Jurkat, Clone E6-1 (cell line): ENCODE measurements at regions not wholly inside any gene's neighbourhood (a gene's known extent, or its start where the extent isn't known, plus 50 kb on each side); places are given as distances from the start of the nearest gene placed in this dataset.

Source experiments
- DNase-seq: peaks from one replicate; pipeline ENCODE4 v3.0.0-alpha.2; 2011; ENCODE audit warnings: low read depth, low spot score
- H3K4me3 ChIP-seq: 2 replicates; pipeline ENCODE4 v1.5.1; 2011; ENCODE audit warnings: mild to moderate bottlenecking, low read length, control low read depth, moderate library complexity

GRCh38 chr2:39604866-39605265 is 60.9 kb upstream of the TMEM178A start:
- H3K4me3 ChIP-seq: no peak overlapping the region
- DNase-seq: no peak

GRCh38 chr2:39606585-39606984 is 59.1 kb upstream of the TMEM178A start:
- no peak overlapping the region for H3K4me3 ChIP-seq
- no peak for DNase-seq

- H3K4me3 ChIP-seq: no peak overlapping the region
- no peak for DNase-seq
Observed at GRCh38 chr2:39607538-39608262, 58.0 kb upstream of the TMEM178A start.

GRCh38 chr2:39608263-39608575 is 57.5 kb upstream of the TMEM178A start:
- DNase-seq: no peak
- no peak overlapping the region for H3K4me3 ChIP-seq

- no peak for DNase-seq
- H3K4me3 ChIP-seq: no peak overlapping the region
Observed at GRCh38 chr2:39608686-39609441, 56.9 kb upstream of the TMEM178A start.

- no peak for DNase-seq
- no peak overlapping the region for H3K4me3 ChIP-seq
Observed at GRCh38 chr2:39609917-39610316, 55.8 kb upstream of the TMEM178A start.

- DNase-seq: no peak
- no peak overlapping the region for H3K4me3 ChIP-seq
Observed at GRCh38 chr2:39615675-39616074, 50.0 kb upstream of the TMEM178A start.
